ENCODE measurements at regions not wholly inside any gene's neighbourhood (a gene's known extent, or its start where the extent isn't known, plus 50 kb on each side); places are given as distances from the start of the nearest gene placed in this dataset.

DNA sequence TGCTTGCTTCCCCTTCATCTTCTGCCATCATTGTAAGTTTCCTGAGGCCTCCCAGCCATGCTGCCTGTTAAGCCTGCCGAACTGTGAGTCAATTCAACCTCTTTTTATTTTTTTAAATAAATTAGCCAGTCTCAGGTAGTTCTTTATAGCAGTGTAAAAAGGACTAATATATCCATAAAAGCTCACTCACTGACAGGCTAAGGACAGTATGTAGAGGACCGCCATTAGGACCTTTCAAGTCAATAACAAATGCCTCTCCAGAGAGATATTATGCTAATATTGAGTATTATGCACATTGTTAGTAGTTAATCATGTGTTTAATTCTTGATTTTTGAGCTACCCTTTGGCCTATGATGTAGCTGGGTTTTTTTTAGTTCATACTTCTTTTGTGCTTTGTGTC is 62.6 kb upstream of the GYPA start:
- no peak for TF ChIP-seq CTCF (IDR thresholded peaks at IDR 0.05; ENCODE audit: extremely low read depth in 1 of 2, insufficient read depth in 1 of 2, low read depth in 1 of 2, low read length in 2 of 2)
- no peak for TF ChIP-seq POLR2A (IDR thresholded peaks at IDR 0.05; ENCODE audit: low read depth, low read length)
- no peak for TF ChIP-seq EZH2 (IDR thresholded peaks at IDR 0.05; ENCODE audit: borderline replicate concordance, low read depth, low read length, severe bottlenecking)
- no peak for TF ChIP-seq MAX (IDR thresholded peaks at IDR 0.05; ENCODE audit: insufficient read depth, insufficient read length)
- no peak for TF ChIP-seq MYC (IDR thresholded peaks at IDR 0.05; ENCODE audit: low read depth, low read length)
- TF ChIP-seq JUN (IDR thresholded peaks at IDR 0.05; ENCODE audit: borderline replicate concordance, insufficient read depth, insufficient read length, low read depth), result no peak
- TF ChIP-seq POLR2AphosphoS5 (IDR thresholded peaks at IDR 0.05; ENCODE audit: insufficient read depth, low read depth, low read length), result no peak

All from endothelial cell of umbilical vein (primary cell).